ENCODE measurements at regions not wholly inside any gene's neighbourhood (a gene's known extent, or its start where the extent isn't known, plus 50 kb on each side); places are given as distances from the start of the nearest gene placed in this dataset.

DNA sequence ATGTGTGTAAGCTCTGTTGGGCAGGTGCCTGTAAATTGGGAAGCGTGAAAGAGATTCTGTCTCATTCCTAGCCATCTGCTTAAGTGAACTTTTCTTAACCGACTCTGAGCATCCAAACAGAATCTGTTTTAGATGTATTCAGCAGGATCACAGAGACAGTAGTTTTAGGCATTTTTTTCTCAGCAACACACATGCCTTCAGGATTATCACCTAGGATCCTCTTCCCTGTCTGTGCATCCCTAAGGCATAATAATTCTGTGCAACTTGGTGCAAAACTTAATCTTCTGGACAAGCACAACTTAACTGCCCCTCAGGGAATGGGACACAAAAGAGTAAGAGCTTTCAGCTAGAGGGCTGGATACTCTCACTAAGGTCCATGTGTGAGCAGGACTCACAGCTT, 284.8 kb downstream of the C7orf25 start:
- Histone ChIP-seq H3K23me2 (ENCODE audit: insufficient read length, low read depth, low read length, poor library complexity, severe bottlenecking) (no peaks in the 10 kb centered on the region), H2BK120ac (ENCODE audit: low read depth, low read length, poor library complexity, severe bottlenecking) (no peak overlapping the region), H3K4ac (ENCODE audit: low read depth, low read length) (no peak overlapping the region), H4K91ac (ENCODE audit: insufficient read length, low read depth, low read length) (no peak overlapping the region), H2BK20ac (ENCODE audit: low read depth, low read length, poor library complexity, severe bottlenecking) (no peak overlapping the region), H3K4me2 (ENCODE audit: insufficient read depth, insufficient read length, low read length) (no peak overlapping the region), H4K20me1 (ENCODE audit: control insufficient read depth, insufficient read depth, insufficient read length) (no peaks in the 10 kb centered on the region), H3K27ac (ENCODE audit: insufficient read length, low read depth, low read length) (no peak overlapping the region), H2BK12ac (ENCODE audit: insufficient read length, low read depth, low read length) (no peak overlapping the region), H4K5ac (ENCODE audit: insufficient read length, low read depth, low read length) (no peak overlapping the region), H3K9ac (ENCODE audit: extremely low read depth, insufficient read length, low read length) (no peak overlapping the region), H3K79me1 (ENCODE audit: insufficient read depth, low read depth, low read length, poor library complexity, severe bottlenecking) (no peaks in the 10 kb centered on the region), H3K79me2 (ENCODE audit: insufficient read depth, low read length) (no peaks in the 10 kb centered on the region), H2AK5ac (ENCODE audit: insufficient read length, low read length) (no peak overlapping the region), H3K27me3 (ENCODE audit: insufficient read depth, low read length) (no peaks in the 10 kb centered on the region), H3K18ac (ENCODE audit: insufficient read length, low read depth, low read length) (no peak overlapping the region), H2BK15ac (ENCODE audit: low read depth, low read length) (no peak overlapping the region), H2BK5ac (ENCODE audit: insufficient read length, low read length) (no peak overlapping the region), H3T11ph (ENCODE audit: low read length) (no peak overlapping the region), H3K56ac (ENCODE audit: insufficient read length, low read depth, low read length) (no peak overlapping the region), H3K23ac (ENCODE audit: insufficient read length, low read depth, low read length) (no peak overlapping the region), H4K8ac (replicated peaks; ENCODE audit: insufficient read length, low read depth, low read length) (no peak overlapping the region), H3K9me3 (ENCODE audit: control insufficient read depth, low read depth, low read length) (no peaks in the 10 kb centered on the region), H3K14ac (ENCODE audit: insufficient read depth, low read length) (no peak overlapping the region), H3K4me1 (ENCODE audit: insufficient read depth, low read length) (no peaks in the 10 kb centered on the region), H2AFZ (ENCODE audit: low read length) (no peak overlapping the region)
- no peak overlapping the region for H3K4me3 Mint-ChIP-seq
- no peak overlapping the region for H3K27ac Mint-ChIP-seq
- no peaks in the 10 kb centered on the region for H3K36me3 Mint-ChIP-seq (ENCODE audit: insufficient read depth in 1 of 3, low read depth in 3 of 3)
- no CpG with 5 or more reads among the region's 2 CpGs for WGBS (ENCODE audit: extremely low coverage, insufficient read length, low lambda C conversion rate)
- DNase-seq = no peak
- H3K9me3 Mint-ChIP-seq = no peaks in the 10 kb centered on the region
- TF ChIP-seq, protein P1, sequence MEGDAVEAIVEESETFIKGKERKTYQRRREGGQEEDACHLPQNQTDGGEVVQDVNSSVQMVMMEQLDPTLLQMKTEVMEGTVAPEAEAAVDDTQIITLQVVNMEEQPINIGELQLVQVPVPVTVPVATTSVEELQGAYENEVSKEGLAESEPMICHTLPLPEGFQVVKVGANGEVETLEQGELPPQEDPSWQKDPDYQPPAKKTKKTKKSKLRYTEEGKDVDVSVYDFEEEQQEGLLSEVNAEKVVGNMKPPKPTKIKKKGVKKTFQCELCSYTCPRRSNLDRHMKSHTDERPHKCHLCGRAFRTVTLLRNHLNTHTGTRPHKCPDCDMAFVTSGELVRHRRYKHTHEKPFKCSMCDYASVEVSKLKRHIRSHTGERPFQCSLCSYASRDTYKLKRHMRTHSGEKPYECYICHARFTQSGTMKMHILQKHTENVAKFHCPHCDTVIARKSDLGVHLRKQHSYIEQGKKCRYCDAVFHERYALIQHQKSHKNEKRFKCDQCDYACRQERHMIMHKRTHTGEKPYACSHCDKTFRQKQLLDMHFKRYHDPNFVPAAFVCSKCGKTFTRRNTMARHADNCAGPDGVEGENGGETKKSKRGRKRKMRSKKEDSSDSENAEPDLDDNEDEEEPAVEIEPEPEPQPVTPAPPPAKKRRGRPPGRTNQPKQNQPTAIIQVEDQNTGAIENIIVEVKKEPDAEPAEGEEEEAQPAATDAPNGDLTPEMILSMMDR (conservative IDR thresholded peaks at IDR 0.05) = no peak
- H3K4me1 Mint-ChIP-seq = peaks cover 0 to 4% of the 10 kb centered on the region in 2 experiments; a peak in 1 of 4 replicates
- no peaks in the 10 kb centered on the region for H3K27me3 Mint-ChIP-seq (ENCODE audit: low read depth)
